ENCODE measurements at regions not wholly inside any gene's neighbourhood (a gene's known extent, or its start where the extent isn't known, plus 50 kb on each side); places are given as distances from the start of the nearest gene placed in this dataset.

GRCh38 chr6:16078064-16078463, 50.8 kb upstream of the MYLIP start:
- H3K36me3 ChIP-seq (ENCODE audit: low read depth) = no peaks in the 10 kb centered on the region
- H3K4me1 ChIP-seq (ENCODE audit: insufficient read depth) = no peaks in the 10 kb centered on the region
- no peaks in the 10 kb centered on the region for H4K20me1 ChIP-seq (ENCODE audit: insufficient read depth)
- TF ChIP-seq EZH2phosphoT487 (IDR thresholded peaks at IDR 0.05; ENCODE audit: insufficient read depth, low read depth) = no peak
- no peak for TF ChIP-seq EZH2 (IDR thresholded peaks at IDR 0.05; ENCODE audit: insufficient read depth, poor library complexity, severe bottlenecking)
- H3K27ac ChIP-seq = no peak overlapping the region
- H2AFZ ChIP-seq = no peak overlapping the region
- no peaks in the 10 kb centered on the region for H3K9me2 ChIP-seq (ENCODE audit: insufficient read depth)
- H3K4me3 ChIP-seq = no peak overlapping the region
- no peaks in the 10 kb centered on the region for H3K79me2 ChIP-seq (ENCODE audit: insufficient read depth)
- no peak overlapping the region for H3K4me2 ChIP-seq (ENCODE audit: unreplicated experiment)
- H3K27me3 ChIP-seq (replicated peaks; ENCODE audit: insufficient read depth) = peaks cover 53% of the 10 kb centered on the region
- H3F3A ChIP-seq (ENCODE audit: insufficient read depth) = no peaks in the 10 kb centered on the region
- no peaks in the 10 kb centered on the region for H3K9me3 ChIP-seq (ENCODE audit: low read depth)
- no peak for DNase-seq
- H3K9ac ChIP-seq = no peak overlapping the region
- in situ Hi-C loops (cut with MboI) = no loop called here
- WGBS, 2 experiments (ENCODE audit: low coverage in 1 of 2, low lambda C conversion rate in 2 of 2, missing lambda C conversion rate in 2 of 2) = 77 to 78% methylated on average over 2 of the region's 2 CpGs

- Histone ChIP-seq H2AFZ (no peak overlapping the region), H3K9me2 (ENCODE audit: insufficient read depth) (no peaks in the 10 kb centered on the region), H3K27me3 (replicated peaks; ENCODE audit: insufficient read depth) (peaks cover 8% of the 10 kb centered on the region; the same call in 1 of the 2 replicates), H4K20me1 (ENCODE audit: insufficient read depth) (no peaks in the 10 kb centered on the region), H3K4me1 (ENCODE audit: insufficient read depth) (no peaks in the 10 kb centered on the region), H3K36me3 (ENCODE audit: low read depth) (no peaks in the 10 kb centered on the region), H3K4me2 (ENCODE audit: unreplicated experiment) (no peak overlapping the region), H3F3A (ENCODE audit: insufficient read depth) (no peaks in the 10 kb centered on the region), H3K9ac (no peak overlapping the region), H3K9me3 (ENCODE audit: low read depth) (no peaks in the 10 kb centered on the region), H3K79me2 (ENCODE audit: insufficient read depth) (no peaks in the 10 kb centered on the region), H3K27ac (no peak overlapping the region), H3K4me3 (no peak overlapping the region)
- in situ Hi-C loops (cut with MboI) = no loop called here
- TF ChIP-seq EZH2phosphoT487 (IDR thresholded peaks at IDR 0.05; ENCODE audit: insufficient read depth, low read depth) = no peak
- no peak for TF ChIP-seq EZH2 (IDR thresholded peaks at IDR 0.05; ENCODE audit: insufficient read depth, poor library complexity, severe bottlenecking)
- 84 to 87% methylated on average over 7 of the region's 7 CpGs for WGBS, 2 experiments (ENCODE audit: low coverage in 1 of 2, low lambda C conversion rate in 2 of 2, missing lambda C conversion rate in 2 of 2)
- no peak for DNase-seq
Measured at GRCh38 chr6:16069671-16070070, 59.2 kb upstream of the MYLIP start.

- peaks cover 8% of the 10 kb centered on the region; the same call in 1 of the 2 replicates for H3K27me3 ChIP-seq (replicated peaks; ENCODE audit: insufficient read depth)
- no peak overlapping the region for H3K4me3 ChIP-seq
- DNase-seq = no peak
- H4K20me1 ChIP-seq (ENCODE audit: insufficient read depth) = no peaks in the 10 kb centered on the region
- H3K79me2 ChIP-seq (ENCODE audit: insufficient read depth) = no peaks in the 10 kb centered on the region
- H3K27ac ChIP-seq = no peak overlapping the region
- 91 to 92% methylated on average over 33 to 39 of the region's 39 CpGs for WGBS, 2 experiments (ENCODE audit: low coverage in 1 of 2, low lambda C conversion rate in 2 of 2, missing lambda C conversion rate in 2 of 2)
- no peaks in the 10 kb centered on the region for H3K36me3 ChIP-seq (ENCODE audit: low read depth)
- no peaks in the 10 kb centered on the region for H3K9me2 ChIP-seq (ENCODE audit: insufficient read depth)
- H3K9me3 ChIP-seq (ENCODE audit: low read depth) = no peaks in the 10 kb centered on the region
- H3K9ac ChIP-seq = no peak overlapping the region
- no peaks in the 10 kb centered on the region for H3K4me1 ChIP-seq (ENCODE audit: insufficient read depth)
- no peak overlapping the region for H2AFZ ChIP-seq
- H3K4me2 ChIP-seq (ENCODE audit: unreplicated experiment) = no peak overlapping the region
- H3F3A ChIP-seq (ENCODE audit: insufficient read depth) = no peaks in the 10 kb centered on the region
- TF ChIP-seq EZH2 (IDR thresholded peaks at IDR 0.05; ENCODE audit: insufficient read depth, poor library complexity, severe bottlenecking) = no peak
- TF ChIP-seq EZH2phosphoT487 (IDR thresholded peaks at IDR 0.05; ENCODE audit: insufficient read depth, low read depth) = no peak
- in situ Hi-C loops (cut with MboI) = no loop called here
Measured at GRCh38 chr6:16069222-16069621, 59.7 kb upstream of the MYLIP start.

- in situ Hi-C loops (cut with MboI) = no loop called here
- Histone ChIP-seq H3K4me2 (ENCODE audit: unreplicated experiment) (no peak overlapping the region), H3K27me3 (replicated peaks; ENCODE audit: insufficient read depth) (peaks cover 12% of the 10 kb centered on the region), H3K9me2 (ENCODE audit: insufficient read depth) (no peaks in the 10 kb centered on the region), H3K4me3 (no peak overlapping the region), H3K79me2 (ENCODE audit: insufficient read depth) (no peaks in the 10 kb centered on the region), H2AFZ (no peak overlapping the region), H3K27ac (no peak overlapping the region), H4K20me1 (ENCODE audit: insufficient read depth) (no peaks in the 10 kb centered on the region), H3F3A (ENCODE audit: insufficient read depth) (no peaks in the 10 kb centered on the region), H3K9ac (no peak overlapping the region), H3K4me1 (ENCODE audit: insufficient read depth) (no peaks in the 10 kb centered on the region), H3K36me3 (ENCODE audit: low read depth) (no peaks in the 10 kb centered on the region), H3K9me3 (ENCODE audit: low read depth) (no peaks in the 10 kb centered on the region)
- TF ChIP-seq EZH2 (IDR thresholded peaks at IDR 0.05; ENCODE audit: insufficient read depth, poor library complexity, severe bottlenecking) (no peak), EZH2phosphoT487 (IDR thresholded peaks at IDR 0.05; ENCODE audit: insufficient read depth, low read depth) (no peak)
- no peak for DNase-seq
- WGBS, 2 experiments (ENCODE audit: low coverage in 1 of 2, low lambda C conversion rate in 2 of 2, missing lambda C conversion rate in 2 of 2) = 63 to 82% methylated on average over 3 of the region's 3 CpGs
Measured at GRCh38 chr6:16067568-16067967, 61.3 kb upstream of the MYLIP start.

- WGBS, 2 experiments (ENCODE audit: low coverage in 1 of 2, low lambda C conversion rate in 2 of 2, missing lambda C conversion rate in 2 of 2) = 42 to 50% methylated on average over 7 of the region's 7 CpGs
- no peaks in the 10 kb centered on the region for H3K9me2 ChIP-seq (ENCODE audit: insufficient read depth)
- no peak overlapping the region for H3K4me2 ChIP-seq (ENCODE audit: unreplicated experiment)
- H3K36me3 ChIP-seq (ENCODE audit: low read depth) = no peaks in the 10 kb centered on the region
- H2AFZ ChIP-seq = no peak overlapping the region
- no peak overlapping the region for H3K27ac ChIP-seq
- H3K27me3 ChIP-seq (replicated peaks; ENCODE audit: insufficient read depth) = peaks cover 12% of the 10 kb centered on the region
- DNase-seq = no peak
- no peaks in the 10 kb centered on the region for H4K20me1 ChIP-seq (ENCODE audit: insufficient read depth)
- H3K4me1 ChIP-seq (ENCODE audit: insufficient read depth) = no peaks in the 10 kb centered on the region
- no peaks in the 10 kb centered on the region for H3K79me2 ChIP-seq (ENCODE audit: insufficient read depth)
- no peaks in the 10 kb centered on the region for H3K9me3 ChIP-seq (ENCODE audit: low read depth)
- TF ChIP-seq EZH2 (IDR thresholded peaks at IDR 0.05; ENCODE audit: insufficient read depth, poor library complexity, severe bottlenecking) = no peak
- no peak for TF ChIP-seq EZH2phosphoT487 (IDR thresholded peaks at IDR 0.05; ENCODE audit: insufficient read depth, low read depth)
- H3K9ac ChIP-seq = no peak overlapping the region
- no peak overlapping the region for H3K4me3 ChIP-seq
- H3F3A ChIP-seq (ENCODE audit: insufficient read depth) = no peaks in the 10 kb centered on the region
- in situ Hi-C loops (cut with MboI) = no loop called here
Measured at GRCh38 chr6:16064671-16065072, 64.2 kb upstream of the MYLIP start.

All from GM23248 (cell line).